Fibroblast of pulmonary artery (primary cell): ENCODE measurements at regions not wholly inside any gene's neighbourhood (a gene's known extent, or its start where the extent isn't known, plus 50 kb on each side); places are given as distances from the start of the nearest gene placed in this dataset.
"Not testable (repeated sequence)": the region's sequence is repeated elsewhere in the genome, so short reads cannot be mapped to it uniquely, and the experiment has no call there.

Experiments used
- DNase-seq: peaks from one replicate; pipeline ENCODE4 v3.0.0-alpha.2; 2010; ENCODE audit warnings: low read depth
- H3K4me3 ChIP-seq: replicated peaks from 2 replicates; pipeline ENCODE4 v1.5.1; 2011; ENCODE audit warnings: low read depth, mild to moderate bottlenecking, control low read depth, low read length, moderate library complexity
- CTCF ChIP-seq: IDR thresholded peaks from 2 replicates; pipeline ENCODE4 v1.5.1; 2011; ENCODE audit warnings: mild to moderate bottlenecking, control low read depth, low read length, inconsistent platforms; ENCODE audit errors: missing control alignments

- DNase-seq = peak; percentile 13
- no peak overlapping the region for H3K4me3 ChIP-seq
- no peak for TF ChIP-seq CTCF
Measured at GRCh38 chrX:12060489-12061260, 77.6 kb upstream of the FRMPD4 start.

GRCh38 chrX:12065251-12065650 lies 73.0 kb upstream of the FRMPD4 start:
- TF ChIP-seq CTCF = no peak
- peak; percentile 55 for DNase-seq
- H3K4me3 ChIP-seq = no peak overlapping the region

- peak; percentile 42 for TF ChIP-seq CTCF
- no peak overlapping the region for H3K4me3 ChIP-seq
- peak; percentile 54 for DNase-seq
Measured at GRCh38 chrX:12076046-12076445, 62.2 kb upstream of the FRMPD4 start.

GRCh38 chrX:12080265-12080664 lies 58.0 kb upstream of the FRMPD4 start:
- no peak overlapping the region for H3K4me3 ChIP-seq
- peak; percentile 56 for TF ChIP-seq CTCF
- peak; percentile 69 for DNase-seq

- H3K4me3 ChIP-seq, DNase-seq: not testable (repeated sequence)
Measured at GRCh38 chrX:12082959-12083358, 55.3 kb upstream of the FRMPD4 start.
